ENCODE measurements at regions not wholly inside any gene's neighbourhood (a gene's known extent, or its start where the extent isn't known, plus 50 kb on each side); places are given as distances from the start of the nearest gene placed in this dataset.

DNA sequence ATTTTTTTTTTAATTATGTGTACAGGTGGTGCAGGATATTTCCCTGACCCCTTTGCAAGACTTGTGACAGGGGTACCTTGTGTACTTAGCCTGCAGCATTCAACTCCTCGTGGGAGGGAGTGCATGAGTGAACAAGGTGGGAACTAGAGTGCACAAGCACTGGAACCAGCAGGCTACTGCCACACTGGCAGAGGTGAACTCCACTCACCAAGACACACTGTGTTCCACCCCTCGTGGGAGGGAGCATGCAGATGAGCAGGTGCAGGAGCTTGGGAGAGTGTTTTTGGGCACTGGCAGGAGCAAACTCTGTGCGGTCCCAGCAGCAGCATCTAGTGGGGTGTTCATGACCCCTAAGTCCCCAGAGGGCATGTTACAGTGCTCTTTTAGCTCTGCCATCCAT is 282.7 kb upstream of the PLET1 start:
- DNase-seq = no peak

DNA sequence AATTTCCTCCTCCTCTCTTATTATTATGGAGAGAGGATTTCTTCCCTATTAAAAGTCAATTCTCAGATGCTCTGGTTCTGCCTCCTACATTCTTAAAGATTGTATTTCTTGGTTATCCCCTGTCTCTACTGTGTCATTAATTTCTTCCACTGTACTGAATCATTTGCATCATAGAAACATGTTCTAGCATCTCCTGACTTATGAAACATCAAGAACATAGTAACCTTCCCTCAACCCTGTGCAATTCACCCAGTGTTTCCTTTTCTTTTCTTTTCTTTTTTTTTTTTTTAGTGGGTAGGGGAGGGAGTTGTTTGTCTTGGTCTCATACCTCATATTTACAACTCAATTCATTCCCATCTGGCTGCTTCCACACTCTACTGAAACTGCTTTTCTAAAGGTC is 288.0 kb upstream of the PLET1 start:
- DNase-seq = no peak

DNA sequence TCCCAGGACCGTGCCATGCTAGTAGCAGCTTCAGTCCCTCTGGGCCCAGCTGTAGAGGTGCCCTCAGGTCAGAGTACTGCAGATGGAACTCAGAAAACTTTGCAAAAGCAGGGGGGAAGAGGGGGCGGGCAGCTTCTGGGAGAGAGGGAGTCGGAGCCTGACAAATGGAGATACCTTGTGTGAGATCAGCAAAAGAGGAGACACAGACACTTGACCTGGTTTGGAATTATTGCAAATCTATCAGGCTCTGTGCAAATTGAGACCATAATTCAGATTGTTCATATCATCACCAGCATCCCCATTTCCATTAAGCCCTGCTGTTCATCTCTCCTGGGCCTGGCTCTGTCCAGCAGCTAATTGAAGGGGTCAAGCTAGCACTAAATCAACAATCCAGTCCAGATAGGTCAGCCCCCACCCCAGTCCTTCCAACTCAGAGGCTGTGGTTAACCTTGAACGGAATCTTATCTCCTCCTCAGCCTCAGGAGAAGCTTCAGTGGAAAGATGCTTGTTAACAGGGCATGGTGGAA is 292.6 kb upstream of the PLET1 start:
- no peak for DNase-seq

DNA sequence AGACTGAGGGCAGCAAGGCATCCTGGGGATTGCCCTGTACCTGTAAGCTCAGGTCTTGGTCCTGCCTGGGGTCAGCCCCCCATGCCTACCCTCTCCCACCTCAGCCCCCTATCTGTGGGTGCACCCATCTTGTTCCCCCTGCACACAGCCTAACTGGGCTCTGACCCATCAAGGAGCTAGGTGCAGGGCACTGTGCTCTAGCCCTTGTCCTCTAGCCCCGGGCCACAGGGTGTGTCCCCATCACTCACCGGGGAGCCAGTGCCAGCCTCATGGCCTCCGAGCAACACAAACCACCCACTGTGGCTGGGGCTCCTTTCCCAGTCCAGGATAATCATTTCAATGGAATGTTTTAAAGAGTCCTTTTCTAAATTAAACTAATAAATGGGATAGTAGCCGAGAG is 293.9 kb upstream of the PLET1 start:
- no peak for DNase-seq

DNA sequence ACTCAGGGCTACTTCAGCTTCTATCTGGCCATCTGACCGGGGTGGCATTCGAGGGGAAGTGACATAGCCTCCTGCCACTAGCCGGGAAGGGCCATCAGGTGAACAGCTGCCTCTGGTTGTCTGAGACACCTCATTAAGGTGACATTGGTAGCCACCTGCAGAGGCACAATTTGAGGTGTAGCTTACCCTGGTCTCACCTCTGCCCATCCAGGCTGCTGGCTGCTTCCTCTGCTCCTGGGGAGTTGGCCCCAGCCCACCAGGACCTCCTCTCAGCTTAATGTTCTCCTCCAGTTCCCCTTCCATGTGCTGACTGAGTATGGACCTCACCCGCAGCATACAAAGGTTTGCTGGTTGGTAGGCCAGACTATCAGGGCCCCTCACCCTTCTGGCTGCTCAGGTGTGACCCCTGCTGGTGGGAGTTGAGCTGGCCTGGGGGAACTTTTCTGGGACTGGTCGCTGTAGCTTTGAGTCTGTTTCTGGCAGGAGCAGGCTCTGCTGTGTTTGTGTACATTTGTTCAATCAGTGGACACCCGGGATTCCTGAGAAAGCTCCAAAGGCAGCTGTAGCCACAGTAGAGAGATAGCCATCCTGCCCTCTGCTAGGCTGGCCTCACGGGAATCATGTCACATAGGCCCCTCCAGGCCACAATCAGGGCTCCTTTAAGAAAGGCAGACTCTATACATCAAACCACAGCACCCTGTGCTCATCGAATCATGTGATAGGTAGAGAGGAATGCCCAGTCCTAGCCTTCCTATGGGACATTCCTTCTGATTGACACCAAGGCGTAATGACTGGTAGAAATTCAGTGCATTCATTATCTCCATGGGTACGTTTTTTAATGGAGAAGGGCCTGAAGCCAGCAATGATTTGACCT is 295.1 kb upstream of the PLET1 start:
- peak; percentile 40 for DNase-seq

DNA sequence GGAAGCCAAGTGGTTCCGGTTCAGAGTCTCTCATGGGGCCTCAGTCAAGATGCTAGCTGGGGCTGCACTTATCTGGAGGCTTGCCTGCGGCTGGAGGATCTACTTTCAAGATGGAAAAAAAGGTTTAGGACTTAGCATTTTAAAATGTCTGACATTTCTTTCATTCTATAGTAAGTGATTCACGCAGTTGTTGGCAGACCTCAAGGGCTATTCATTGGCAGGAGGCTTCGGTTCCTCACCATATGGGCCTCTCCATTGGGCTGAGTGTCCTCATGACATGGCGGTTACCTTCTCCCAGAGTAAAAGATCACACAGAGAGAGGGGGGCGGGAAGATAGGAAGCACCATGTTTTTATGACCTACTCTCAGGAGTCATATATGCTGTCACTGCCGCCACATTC is 298.0 kb upstream of the PLET1 start:
- DNase-seq = no peak

DNA sequence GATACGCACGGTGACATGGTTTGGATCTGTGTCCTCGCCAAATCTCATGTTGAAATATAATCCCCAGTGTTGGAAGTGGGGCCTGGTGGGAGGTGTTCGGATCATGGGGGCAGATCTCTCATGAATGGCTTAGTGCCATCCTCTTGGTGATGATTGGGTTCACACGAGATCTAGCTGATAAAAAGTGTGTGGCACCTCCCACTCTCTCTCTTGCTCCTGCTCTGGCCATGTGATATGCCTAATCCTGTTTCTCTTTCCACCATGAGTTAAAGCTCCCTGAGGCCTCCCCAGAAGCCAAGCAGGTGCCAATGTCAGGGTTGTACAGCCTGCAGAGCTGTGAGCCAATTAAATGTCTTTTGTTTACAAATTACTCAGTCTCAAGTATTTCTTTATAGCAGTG is 303.1 kb upstream of the PLET1 start:
- DNase-seq = no peak

DNA sequence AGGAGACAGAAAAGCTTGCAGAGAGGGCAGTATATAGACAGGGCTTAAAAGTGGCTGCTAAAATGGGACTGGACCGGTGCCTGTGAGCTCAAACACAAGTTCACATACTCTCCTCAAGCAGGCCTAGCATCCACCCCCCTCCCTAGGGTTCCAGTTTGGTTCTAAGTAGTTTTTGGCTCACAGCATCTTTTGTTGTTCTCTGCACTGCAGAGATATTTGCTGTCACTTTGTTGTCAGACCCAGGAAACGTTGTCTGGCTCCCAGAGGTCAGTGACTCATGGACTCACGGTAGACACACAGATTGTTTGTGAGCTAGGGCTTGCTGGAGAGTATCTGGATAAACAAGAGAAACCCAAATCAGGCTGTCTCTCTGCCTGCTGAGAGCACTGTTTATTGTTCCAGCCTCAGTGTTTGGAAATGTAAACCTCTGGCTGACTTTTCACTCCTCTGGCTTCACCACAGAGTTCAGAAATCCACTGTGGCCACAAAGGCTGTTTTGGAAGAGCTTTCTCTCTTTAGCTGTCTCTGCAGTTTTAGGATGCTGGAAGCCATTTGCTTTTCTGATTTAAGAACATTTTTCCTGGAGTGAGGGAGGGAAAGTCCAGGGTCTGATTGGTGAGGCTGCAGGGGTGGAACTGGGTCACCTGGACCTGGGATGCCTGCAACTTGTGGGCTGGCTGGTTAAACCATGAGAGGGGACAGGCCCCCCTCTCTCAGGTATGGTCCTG is 303.7 kb upstream of the PLET1 start:
- no peak for DNase-seq

DNA sequence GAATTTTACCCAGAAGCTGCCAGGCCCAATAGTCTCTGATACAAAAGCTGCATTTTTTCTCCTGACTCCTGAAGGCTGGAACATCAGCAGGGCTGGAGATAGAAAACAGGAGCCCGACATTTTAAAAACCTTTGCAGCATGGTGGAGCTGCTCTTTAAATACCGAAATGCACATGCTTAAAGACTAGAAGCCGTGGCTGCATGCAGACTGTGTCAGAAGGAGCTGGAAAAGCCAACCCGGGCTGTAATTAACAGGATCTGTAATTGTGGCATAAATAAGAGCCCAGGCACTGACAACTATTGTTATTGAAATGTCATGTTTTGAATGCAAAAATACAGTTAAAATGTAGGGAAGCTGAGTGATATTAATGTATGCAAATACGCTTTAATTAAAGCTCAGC is 304.9 kb upstream of the PLET1 start:
- DNase-seq = no peak

DNA sequence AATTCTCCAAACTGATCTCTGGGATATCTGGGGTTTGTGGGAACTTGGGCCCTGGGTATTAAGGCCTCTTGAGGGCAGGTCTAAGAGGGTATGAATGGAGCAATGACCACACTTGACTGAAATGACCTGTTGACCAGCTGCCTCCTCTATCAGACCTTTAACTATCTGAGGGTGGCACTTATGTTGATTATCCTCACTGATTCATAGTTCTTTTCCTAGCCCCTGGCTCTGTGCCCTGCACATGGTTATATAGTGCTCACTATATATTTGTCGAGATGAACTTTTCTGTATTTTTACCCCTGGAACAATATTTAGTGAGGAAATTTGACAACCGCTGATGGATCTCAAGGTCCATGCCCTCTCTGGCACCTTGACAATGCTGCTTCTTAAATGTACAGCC is 305.5 kb upstream of the PLET1 start:
- DNase-seq = no peak

DNA sequence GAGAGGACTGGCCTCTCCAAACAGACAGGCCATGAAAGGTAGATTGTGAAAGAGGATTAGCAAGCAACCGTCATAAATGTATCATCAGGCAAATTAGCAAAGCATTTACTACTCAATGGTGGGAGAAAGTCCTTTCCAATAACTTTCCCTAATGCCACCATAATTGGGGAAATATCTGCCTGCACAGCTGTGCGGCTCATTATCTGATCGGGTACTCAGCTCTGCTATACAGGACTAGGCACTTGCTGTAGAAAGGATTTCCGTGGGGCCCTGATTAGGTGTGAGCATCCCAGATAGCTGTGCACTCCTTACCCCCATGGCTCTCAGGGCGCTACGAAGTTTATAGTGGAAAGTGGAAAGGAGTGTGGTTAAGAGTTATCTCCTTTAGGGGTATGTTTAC is 309.7 kb upstream of the PLET1 start:
- no peak for DNase-seq

DNA sequence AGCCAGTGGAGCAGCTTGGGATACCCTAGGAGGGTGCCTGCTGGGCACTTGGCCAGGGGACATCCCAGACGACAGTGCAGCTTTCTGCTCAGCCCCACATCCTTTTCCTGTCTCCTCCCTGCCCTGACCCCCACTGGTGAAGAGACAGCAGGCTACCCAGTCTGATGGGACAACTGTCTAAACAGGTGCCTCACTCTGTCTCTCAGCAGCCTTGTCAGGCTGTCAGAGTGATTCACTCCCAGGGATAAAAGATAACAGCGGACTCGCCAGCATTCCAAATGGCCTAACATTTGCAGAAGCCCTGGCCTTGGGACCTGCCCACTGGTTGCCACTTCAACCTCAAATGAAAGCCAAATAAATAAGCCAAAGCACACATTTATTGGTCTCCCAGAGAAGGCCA is 318.6 kb upstream of the PLET1 start:
- DNase-seq = no peak

DNA sequence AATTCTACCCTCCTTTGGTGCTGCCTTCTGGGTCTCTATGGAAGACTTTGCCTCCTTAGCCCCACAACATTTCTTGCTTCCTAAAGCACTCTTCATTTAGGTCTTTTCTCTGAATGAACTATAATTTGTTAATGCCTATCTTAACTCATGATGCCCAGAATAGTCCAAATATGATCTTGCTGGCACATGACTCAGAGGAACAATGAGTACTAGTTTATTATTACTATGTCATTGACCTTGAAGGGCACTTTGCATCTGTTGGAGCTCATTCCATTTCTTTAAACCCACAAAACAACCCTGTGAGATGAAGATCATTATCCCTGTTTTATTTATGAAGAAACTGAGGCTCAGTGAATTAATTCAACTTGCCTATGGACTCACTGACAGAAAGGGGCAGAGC is 320.2 kb upstream of the PLET1 start:
- DNase-seq = no peak

DNA sequence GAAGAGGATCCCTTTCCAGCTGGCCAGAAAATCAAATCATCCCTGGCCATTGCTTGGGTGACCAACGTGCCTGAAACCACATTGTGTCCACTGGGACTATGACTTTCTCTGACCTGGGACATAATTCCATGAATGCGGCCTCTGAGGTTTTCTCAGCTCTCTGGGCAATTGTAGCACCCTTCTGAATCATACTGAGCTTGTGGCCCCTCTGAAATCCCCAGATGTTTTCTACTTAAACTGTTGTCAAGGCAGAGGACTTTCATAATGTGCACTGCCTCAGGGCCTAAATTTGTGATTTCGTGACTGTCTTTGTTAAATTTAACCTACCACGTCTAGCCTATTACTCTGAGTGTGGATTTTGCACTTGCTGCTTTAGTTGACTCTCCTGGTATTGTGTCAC is 321.1 kb upstream of the PLET1 start:
- no peak for DNase-seq

DNA sequence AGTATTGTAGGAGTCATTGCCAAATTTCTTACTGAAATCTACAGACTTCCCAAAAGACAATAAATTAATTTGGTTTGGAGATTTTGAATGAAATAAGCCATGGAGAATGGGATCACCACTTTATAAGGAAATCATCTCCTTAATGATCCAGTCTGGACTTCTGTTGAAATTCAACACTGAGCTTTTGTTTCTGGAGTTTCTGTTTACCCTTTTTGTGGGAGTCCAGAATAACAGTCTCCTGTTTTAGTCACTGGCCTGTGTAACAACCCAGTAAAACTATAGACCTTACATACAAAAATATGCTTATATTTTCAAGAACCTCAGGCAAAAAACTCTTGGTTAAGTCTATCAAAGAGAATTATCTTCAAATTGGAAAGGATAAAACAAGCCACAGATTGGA is 321.7 kb upstream of the PLET1 start:
- no peak for DNase-seq

DNA sequence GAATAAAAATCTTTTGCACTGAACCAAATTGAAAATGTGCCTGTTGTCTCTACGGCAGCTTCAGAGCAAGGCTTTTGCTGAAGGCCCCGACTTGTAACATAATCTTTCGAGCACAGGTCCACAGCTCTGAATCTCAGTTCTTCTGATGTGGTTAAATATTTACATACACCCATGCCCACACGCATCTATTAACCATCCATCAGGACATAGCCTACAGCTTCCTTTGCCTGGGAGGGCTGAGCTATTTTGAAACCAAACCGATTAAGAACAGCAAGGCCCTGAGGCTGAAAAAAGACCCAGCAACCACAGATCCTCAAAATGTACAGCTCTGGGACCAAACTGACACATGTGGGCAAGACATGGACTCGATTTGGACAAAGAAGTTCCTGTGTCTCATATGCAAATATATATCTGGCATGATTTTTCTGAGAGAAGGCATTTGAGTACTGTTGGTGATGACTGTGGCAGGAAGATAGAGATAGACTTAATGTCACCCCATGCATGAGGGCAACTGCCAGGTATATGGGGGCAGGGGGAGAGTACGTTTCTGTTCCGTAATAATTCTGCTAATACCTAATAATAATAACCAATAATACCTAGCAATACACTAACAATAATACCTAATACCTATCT is 322.7 kb upstream of the PLET1 start:
- DNase-seq = no peak

DNA sequence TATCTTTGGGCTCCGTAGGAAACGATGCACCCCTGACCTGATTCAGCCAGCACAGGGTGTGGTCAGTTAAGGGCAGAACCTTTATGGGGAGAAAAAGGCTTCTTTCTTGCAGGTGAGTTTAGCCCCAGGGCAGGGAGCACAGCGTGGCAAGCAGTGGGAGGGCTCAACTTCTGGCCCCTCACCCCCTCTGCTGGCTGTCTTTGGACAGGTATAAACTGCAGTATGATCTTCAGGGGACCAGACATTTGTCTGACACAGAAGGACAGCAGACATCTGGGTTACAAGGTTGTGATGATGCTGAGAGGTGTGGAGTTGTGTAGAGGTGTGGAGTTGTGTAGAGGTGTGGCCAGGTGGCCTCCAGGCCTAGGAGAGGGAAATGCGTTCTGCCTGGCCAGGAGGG is 324.0 kb upstream of the PLET1 start:
- DNase-seq = peak; percentile 32

DNA sequence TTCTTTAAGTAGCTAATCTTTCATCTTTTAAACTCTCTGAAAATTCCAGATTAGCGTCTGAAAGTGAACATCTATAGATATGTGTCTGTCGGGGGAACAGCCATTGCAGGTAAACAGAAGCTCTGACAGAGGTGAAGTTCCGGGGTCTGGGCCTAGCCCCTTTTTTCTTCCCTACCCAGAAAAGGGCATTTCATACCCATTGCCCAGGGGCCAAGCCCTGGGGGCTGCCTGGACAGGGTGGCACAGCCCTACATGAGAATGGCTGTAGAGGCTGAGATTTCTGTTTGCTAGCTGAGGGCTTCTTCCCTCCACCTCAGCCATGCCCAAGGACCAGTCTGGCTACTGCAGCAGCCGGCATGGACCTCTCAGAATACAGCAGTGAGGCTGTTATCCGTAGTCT is 327.0 kb upstream of the PLET1 start:
- DNase-seq = no peak

DNA sequence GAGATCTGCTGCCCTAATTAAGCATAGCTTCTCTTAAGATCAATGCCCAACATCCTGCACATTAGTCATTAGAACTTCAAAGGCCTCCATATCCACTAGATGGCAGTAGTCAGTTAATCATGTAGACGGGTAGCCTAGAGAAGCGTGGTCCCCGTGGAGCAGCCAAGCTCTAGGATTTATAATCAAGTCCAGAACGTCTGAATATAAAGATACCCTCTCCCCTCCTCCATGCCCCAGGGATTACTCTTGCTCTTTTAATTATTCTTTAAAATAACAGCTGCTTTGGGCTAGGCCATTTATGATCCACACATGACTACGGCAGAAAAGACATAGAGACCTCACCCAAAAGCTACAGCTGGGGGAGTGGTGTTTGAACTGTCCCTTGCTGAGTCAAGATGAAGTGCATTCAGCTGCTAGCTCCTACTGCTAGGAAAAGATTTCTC is 327.6 kb upstream of the PLET1 start:
- DNase-seq = peak; percentile 94

DNA sequence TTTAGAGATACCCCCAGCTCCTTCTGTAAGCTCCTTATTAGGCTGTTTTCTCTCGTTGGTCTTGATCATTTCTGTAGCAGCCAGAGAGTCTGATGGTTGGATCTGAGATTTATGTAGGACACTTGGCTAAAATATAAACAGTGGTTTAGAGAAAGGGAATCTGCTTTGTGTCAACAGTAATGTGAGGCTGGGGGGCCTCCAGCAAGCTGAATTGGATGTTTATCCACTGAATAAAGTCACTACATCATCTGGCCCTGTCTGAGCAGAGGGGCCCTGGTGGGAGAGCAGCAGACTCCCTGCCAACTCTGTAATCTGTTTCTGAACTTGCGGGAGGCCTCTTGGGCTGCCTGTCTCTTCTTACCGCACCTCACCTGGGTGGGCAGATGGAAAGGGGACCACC is 328.5 kb upstream of the PLET1 start:
- DNase-seq = no peak

DNA sequence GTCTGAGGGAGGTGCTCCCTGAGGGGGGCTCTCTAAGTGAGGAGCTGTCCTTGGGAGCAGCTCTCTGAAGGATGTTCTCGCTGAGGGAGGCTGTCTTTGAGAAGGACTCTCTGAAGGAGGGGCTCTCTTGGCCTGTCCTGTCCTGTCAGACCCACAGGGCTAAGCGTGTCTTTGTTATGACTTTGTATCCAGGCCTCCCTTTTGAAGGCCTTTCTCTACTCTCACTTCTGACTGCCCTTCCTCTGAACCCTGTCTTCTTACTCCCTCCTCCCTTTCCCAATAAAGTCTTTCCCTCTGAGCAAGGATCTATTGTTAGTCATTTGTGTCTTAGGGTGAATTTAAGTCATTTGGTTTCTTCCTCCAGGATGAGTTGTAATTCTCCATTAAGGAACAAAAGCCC is 330.1 kb upstream of the PLET1 start:
- DNase-seq = no peak

DNA sequence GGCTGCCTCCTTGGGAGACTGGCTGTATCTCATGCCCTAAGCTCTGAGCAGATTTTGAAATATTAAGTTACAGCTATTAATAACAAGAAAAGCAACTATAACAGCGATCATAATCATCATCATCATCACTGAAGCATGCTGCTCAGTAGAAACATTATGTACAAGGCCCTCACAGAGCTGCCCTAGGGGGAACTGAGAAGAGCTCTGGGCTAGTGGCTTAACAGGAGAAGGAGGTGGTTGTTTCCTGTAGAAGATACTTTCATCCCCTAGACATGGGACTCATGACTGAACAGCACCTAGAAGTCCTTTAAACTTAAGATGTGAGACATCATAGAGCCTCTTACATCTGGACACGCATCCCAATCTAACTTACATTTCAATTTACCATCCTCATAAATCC is 332.8 kb upstream of the PLET1 start:
- DNase-seq = no peak

DNA sequence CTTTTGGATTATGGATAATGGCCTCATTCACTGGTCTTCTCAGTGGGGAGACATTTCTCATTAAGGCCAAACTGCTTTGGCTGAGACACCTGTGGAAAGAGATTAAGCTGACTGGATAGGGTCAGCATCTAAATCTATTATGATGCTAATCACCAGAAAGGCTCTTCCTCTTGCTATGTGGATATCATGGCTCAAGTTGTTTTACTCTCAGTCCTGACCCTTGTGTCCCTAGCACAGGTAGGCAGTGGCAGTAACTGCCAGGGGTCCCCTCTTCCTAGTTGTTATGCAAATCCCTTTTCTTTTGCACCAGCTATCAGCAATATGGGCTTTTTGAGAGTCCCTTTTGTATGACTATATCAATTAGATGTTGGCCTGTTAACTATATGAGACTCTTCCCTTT is 335.7 kb upstream of the PLET1 start:
- no peak for DNase-seq

DNA sequence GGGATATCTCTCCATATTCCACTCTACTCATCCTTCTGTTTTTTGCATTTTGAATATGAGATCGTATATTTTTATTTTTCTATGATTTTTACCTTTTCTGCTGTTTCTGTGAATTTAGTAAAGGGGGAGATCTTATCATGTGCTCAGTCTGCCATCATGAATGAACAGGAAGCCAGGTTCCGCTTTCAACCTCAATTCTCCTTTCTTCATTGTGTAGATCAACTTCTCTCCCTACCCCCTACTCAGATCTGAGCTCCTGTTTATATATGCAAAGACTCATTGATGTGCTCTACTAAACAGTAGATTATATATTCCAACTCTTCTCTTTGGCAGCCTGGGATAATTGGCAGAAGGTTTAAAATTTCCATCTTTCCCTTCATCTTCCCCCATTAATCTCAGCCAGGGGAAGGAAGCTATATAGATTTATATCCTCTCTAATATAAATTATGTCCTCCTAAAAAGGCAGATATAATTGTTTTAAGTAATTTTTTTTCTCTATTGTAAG is 336.7 kb upstream of the PLET1 start:
- DNase-seq = no peak

Data from NCI-H1092 treated with DMSO at 0.1 percent for 48 hours (cell line).